Chondrocyte (in vitro differentiated cells): ENCODE measurements at regions not wholly inside any gene's neighbourhood (a gene's known extent, or its start where the extent isn't known, plus 50 kb on each side); places are given as distances from the start of the nearest gene placed in this dataset.
A peak's percentile ranks its signal among the peaks of the same experiment; 100 is the strongest.

Source experiments
- DNase-seq: peaks from one replicate; pipeline ENCODE4 v3.0.0; 2021; ENCODE audit warnings: mixed read lengths, low spot score
- H3K27ac Mint-ChIP-seq: one replicate; pipeline ENCODE4 v1.8.0; 2021; ENCODE audit warnings: mild to moderate bottlenecking, moderate library complexity, mixed read lengths; ENCODE audit not compliant: unreplicated experiment
- H3K27me3 Mint-ChIP-seq: 2 replicates; pipeline ENCODE4 v1.8.0; 2021; ENCODE audit warnings: low read depth, mixed read lengths
- H3K36me3 Mint-ChIP-seq: 2 replicates; pipeline ENCODE4 v1.8.0; 2021; ENCODE audit warnings: low read depth, mixed read lengths
- H3K4me1 Mint-ChIP-seq: 2 replicates; pipeline ENCODE4 v1.8.0; 2021; ENCODE audit warnings: low read depth, mild to moderate bottlenecking, mixed read lengths
- H3K4me3 Mint-ChIP-seq: one replicate; pipeline ENCODE4 v1.8.0; 2021; ENCODE audit warnings: mild to moderate bottlenecking, moderate library complexity, mixed read lengths; ENCODE audit not compliant: unreplicated experiment
- H3K9me3 Mint-ChIP-seq: 2 replicates; pipeline ENCODE4 v1.8.0; 2021; ENCODE audit warnings: low read depth, mixed read lengths
- TF ChIP-seq, protein P1 (sequence below): fragments of 200-600 bp; sonication (generic); IDR thresholded peaks from 2 replicates; pipeline ENCODE4 v1.5.0; 2021; ENCODE audit warnings: antibody characterized with exemption, mild to moderate bottlenecking, moderate library complexity

DNA sequence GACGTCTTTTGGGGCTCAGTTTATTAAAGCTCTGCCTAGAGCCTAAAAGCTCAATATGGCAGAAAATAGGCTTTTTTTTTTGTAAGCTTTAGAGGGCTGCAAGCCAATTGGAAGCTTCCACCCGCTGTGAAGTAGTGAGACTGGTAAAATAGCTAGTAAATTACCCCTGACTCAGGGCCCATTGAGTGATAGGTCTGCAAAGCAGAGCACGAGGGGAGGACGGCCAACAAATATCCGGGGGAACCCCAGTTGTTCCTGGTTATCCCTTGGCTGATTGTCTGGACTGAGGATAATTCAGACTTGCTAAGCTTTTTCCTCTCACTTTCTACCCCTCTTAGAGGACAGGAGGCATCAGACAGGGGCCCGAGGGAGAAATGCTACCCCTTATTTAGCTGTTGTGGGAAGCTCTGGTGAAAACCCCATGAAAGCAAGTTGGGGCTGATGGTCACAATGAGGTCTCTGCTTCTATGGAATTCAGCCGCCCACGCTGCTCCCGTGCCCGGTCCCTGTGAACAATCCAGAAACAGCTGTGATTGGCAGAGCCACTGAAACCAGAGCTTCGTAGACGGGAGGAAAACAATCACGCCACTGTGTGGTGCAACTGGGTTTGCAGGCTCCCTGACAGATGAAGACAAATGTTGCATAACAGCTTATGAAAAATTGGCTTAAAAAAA is 141.9 kb upstream of the LGALSL start:
- H3K9me3 Mint-ChIP-seq: no peaks in the 10 kb centered on the region
- H3K27me3 Mint-ChIP-seq: peaks cover 2% of the 10 kb centered on the region
- TF ChIP-seq, protein P1, sequence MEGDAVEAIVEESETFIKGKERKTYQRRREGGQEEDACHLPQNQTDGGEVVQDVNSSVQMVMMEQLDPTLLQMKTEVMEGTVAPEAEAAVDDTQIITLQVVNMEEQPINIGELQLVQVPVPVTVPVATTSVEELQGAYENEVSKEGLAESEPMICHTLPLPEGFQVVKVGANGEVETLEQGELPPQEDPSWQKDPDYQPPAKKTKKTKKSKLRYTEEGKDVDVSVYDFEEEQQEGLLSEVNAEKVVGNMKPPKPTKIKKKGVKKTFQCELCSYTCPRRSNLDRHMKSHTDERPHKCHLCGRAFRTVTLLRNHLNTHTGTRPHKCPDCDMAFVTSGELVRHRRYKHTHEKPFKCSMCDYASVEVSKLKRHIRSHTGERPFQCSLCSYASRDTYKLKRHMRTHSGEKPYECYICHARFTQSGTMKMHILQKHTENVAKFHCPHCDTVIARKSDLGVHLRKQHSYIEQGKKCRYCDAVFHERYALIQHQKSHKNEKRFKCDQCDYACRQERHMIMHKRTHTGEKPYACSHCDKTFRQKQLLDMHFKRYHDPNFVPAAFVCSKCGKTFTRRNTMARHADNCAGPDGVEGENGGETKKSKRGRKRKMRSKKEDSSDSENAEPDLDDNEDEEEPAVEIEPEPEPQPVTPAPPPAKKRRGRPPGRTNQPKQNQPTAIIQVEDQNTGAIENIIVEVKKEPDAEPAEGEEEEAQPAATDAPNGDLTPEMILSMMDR: peak; percentile 84
- H3K36me3 Mint-ChIP-seq: no peaks in the 10 kb centered on the region
- no peak for DNase-seq
- H3K4me1 Mint-ChIP-seq: peaks cover 34% of the 10 kb centered on the region
- H3K27ac Mint-ChIP-seq: peak overlapping the region; percentile 92
- peak overlapping the region; percentile 48 for H3K4me3 Mint-ChIP-seq

DNA sequence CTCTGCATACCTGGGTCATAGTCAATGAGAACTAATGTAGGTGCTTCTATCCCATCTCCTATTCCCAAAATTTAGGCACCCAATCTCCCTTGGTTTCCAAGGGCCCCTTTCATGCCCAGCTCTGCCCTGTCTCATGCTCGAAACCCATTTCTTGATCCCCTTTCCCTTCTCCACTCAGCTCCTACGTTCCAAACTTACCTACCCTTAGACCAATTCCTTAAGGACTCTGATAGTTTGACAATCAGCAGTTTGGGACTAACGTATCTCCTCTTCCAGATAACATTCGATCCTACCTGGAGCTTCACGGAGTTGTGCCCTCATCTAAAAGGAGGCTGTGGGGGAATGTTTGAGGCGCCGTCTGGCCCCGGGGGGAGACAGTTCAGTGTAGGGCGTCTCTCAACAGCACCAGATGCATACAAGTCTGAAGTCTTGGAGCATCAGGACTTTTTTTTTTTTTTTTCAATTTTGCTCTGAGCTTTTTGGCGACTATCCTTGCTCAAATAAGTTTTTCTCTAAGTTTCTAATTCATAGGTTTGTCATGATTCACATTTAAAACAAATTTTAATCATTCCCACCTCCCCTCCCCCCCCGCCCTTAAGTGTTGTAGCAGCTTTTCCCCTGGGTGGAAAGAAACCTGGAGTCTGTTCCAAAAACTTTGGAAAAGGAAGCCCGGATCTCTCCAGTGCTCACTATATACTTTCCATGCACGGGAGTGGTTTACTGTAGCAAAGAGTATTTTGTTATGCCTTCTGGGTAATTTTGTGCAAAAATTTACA is 141.2 kb upstream of the LGALSL start:
- Mint-ChIP-seq H3K4me3 (peak overlapping the region; percentile 48), H3K27me3 (peaks cover 2% of the 10 kb centered on the region), H3K36me3 (no peaks in the 10 kb centered on the region), H3K4me1 (peaks cover 34% of the 10 kb centered on the region), H3K27ac (peak overlapping the region; percentile 92), H3K9me3 (no peaks in the 10 kb centered on the region)
- no peak for DNase-seq
- TF ChIP-seq, protein P1: peak; percentile 48

DNA sequence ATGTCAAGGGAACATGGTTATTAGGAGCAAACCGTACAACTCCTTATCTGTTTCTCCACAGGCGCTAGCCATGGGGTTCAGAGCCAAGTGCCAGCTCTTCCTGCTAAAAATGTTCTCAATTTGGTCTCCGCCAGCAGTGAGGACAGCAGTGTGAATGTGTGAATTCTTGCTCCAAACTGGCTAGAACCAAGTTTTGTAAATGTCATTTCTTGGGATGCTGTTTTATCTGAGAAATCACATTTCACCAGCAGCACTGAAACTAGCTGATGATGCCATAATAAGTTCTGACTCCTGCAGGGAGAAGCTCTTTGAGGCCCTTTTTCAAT is 140.6 kb upstream of the LGALSL start:
- Mint-ChIP-seq H3K27me3 (peaks cover 2% of the 10 kb centered on the region), H3K4me3 (peak overlapping the region; percentile 41), H3K36me3 (no peaks in the 10 kb centered on the region), H3K4me1 (peaks cover 34% of the 10 kb centered on the region), H3K9me3 (no peaks in the 10 kb centered on the region), H3K27ac (peak overlapping the region; percentile 75)
- TF ChIP-seq, protein P1: no peak
- no peak for DNase-seq

DNA sequence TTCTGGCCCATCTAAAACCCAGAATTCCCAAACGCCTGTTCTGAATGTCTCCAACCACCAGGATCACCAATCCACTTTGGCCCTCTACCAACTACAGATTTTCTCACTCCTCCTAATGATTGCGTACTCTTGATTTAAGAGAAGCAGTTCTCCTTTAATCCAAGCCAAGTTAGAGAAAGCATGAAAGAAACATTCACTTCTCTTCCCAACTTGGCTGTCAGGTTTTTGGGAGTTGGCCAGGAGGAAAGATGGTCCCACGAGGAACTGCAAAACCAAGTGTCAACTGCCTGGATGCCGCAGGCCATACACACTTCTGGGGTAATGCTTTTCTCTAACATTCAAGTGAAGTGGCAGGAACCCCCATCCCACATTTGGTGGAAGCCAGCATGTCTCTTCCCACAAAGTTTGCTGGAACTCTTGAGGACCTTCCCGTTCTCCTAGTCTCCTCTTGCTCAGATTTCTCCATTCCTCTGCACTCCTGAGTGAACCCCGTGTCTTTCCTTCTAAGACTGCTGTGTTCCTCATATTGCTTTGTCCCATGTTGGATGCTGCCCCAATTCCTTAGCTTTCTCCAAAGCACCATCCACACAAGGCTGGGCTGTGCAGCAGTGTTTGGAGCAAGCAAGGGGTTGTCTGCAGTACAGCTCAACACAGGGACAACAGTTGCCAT is 138.5 kb upstream of the LGALSL start:
- no peak overlapping the region for H3K27ac Mint-ChIP-seq
- no peak overlapping the region for H3K4me3 Mint-ChIP-seq
- TF ChIP-seq, protein P1: no peak
- no peaks in the 10 kb centered on the region for H3K9me3 Mint-ChIP-seq
- no peaks in the 10 kb centered on the region for H3K36me3 Mint-ChIP-seq
- peaks cover 31% of the 10 kb centered on the region for H3K4me1 Mint-ChIP-seq
- H3K27me3 Mint-ChIP-seq: peaks cover 2% of the 10 kb centered on the region
- DNase-seq: no peak

DNA sequence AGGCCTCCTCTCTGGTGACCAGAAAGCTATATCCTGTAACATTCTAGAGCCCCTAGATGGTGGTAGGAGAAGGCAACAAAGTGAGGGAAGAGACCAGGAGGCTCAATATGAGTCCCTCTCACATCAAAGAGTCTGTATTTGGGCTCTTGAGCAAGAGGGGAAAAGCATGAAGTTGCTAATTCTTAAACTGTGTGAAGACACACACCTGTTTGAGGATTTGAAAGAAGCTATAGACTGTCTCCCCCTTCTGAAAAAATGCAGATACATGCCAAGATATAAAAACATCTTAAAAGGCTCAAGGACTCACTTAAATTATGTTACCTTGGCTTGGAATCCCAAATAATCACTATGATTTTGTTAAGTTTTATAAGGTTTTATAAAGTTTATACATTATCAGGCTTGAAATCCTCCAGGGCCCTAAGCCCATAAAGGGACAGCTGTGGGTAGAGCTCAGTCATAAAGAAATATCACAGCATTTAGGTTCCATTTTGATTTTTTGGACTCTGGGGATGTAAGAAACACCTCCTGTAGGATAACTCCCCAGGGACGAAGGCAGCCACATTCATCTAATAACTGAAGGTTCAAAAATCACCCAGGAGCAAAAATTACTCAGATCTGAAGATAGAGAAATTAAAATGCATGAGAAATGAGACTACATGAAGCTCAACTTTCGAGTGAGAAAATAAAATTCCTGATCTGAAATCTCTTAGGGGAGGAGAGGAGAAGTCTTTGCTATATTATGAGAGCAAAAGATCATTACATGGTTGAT is 136.1 kb upstream of the LGALSL start:
- Mint-ChIP-seq H3K27ac (peak overlapping the region; percentile 5), H3K9me3 (peaks cover 5% of the 10 kb centered on the region), H3K4me1 (peaks cover 17% of the 10 kb centered on the region), H3K27me3 (peaks cover 2% of the 10 kb centered on the region), H3K36me3 (no peaks in the 10 kb centered on the region), H3K4me3 (no peak overlapping the region)
- no peak for DNase-seq
- TF ChIP-seq, protein P1: no peak
